Mucosa of rectum (tissue), 2 donors: ENCODE measurements at regions not wholly inside any gene's neighbourhood (a gene's known extent, or its start where the extent isn't known, plus 50 kb on each side); places are given as distances from the start of the nearest gene placed in this dataset.
"Not testable (repeated sequence)": the region's sequence is repeated elsewhere in the genome, so short reads cannot be mapped to it uniquely, and the experiment has no call there.

Experiments
- H3K27ac ChIP-seq, 2 donors: one replicate each; pipeline ENCODE4 v1.7.0; 2013; ENCODE audit warnings: inconsistent platforms in 2 of 2, low read depth in 2 of 2, low read length in 2 of 2
- H3K27me3 ChIP-seq, 2 donors: one replicate each; pipeline ENCODE4 v1.7.0; 2013; ENCODE audit warnings: low read length in 2 of 2; ENCODE audit not compliant: control insufficient read depth in 2 of 2, insufficient read depth in 2 of 2
- H3K36me3 ChIP-seq, 2 donors: one replicate each; pipeline ENCODE4 v1.7.0; 2013; ENCODE audit warnings: low read length in 2 of 2; ENCODE audit not compliant: control insufficient read depth in 2 of 2, insufficient read depth in 2 of 2
- H3K4me1 ChIP-seq, 2 donors: one replicate each; pipeline ENCODE4 v1.7.0; 2013; ENCODE audit warnings: low read length in 2 of 2, mild to moderate bottlenecking in 1 of 2; ENCODE audit not compliant: control insufficient read depth in 2 of 2, insufficient read depth in 2 of 2
- H3K4me3 ChIP-seq, 2 donors: one replicate each; pipeline ENCODE4 v1.7.0; 2013; ENCODE audit warnings: low read length in 2 of 2
- H3K9ac ChIP-seq, 2 donors: one replicate each; pipeline ENCODE4 v1.7.0; 2013; ENCODE audit warnings: low read length in 2 of 2, low read depth in 1 of 2, mild to moderate bottlenecking in 1 of 2
- H3K9me3 ChIP-seq, 2 donors: one replicate each; pipeline ENCODE4 v1.7.0; 2013; ENCODE audit warnings: low read length in 2 of 2; ENCODE audit not compliant: control insufficient read depth in 2 of 2
- donor health status: healthy.
- donor health status: Normal muscosa, but diverticular disease.

- not testable (repeated sequence) for H3K4me3 ChIP-seq, H3K36me3 ChIP-seq, H3K27me3 ChIP-seq, H3K9ac ChIP-seq, H3K4me1 ChIP-seq, H3K27ac ChIP-seq, H3K9me3 ChIP-seq
Observed at GRCh38 chr6:160889148-160889547, 102.4 kb upstream of the MAP3K4 start.

- no peak overlapping the region for H3K9ac ChIP-seq
- no peaks in the 10 kb centered on the region for H3K36me3 ChIP-seq
- no peaks in the 10 kb centered on the region for H3K27me3 ChIP-seq
- H3K27ac ChIP-seq: no peak overlapping the region
- no peaks in the 10 kb centered on the region for H3K4me1 ChIP-seq
- no peak overlapping the region for H3K4me3 ChIP-seq
- no peaks in the 10 kb centered on the region for H3K9me3 ChIP-seq
Observed at GRCh38 chr6:160891690-160892089, 99.9 kb upstream of the MAP3K4 start.

GRCh38 chr6:160895562-160895961 is 96.0 kb upstream of the MAP3K4 start:
- H3K27ac ChIP-seq: no peak overlapping the region
- H3K4me1 ChIP-seq: no peaks in the 10 kb centered on the region
- peaks cover 0 to 3% of the 10 kb centered on the region in 2 donors for H3K27me3 ChIP-seq
- H3K36me3 ChIP-seq: no peaks in the 10 kb centered on the region
- no peak overlapping the region for H3K4me3 ChIP-seq
- H3K9ac ChIP-seq: no peak overlapping the region
- no peaks in the 10 kb centered on the region for H3K9me3 ChIP-seq

GRCh38 chr6:160899671-160900430 is 91.7 kb upstream of the MAP3K4 start:
- Histone ChIP-seq H3K4me3 (no peak overlapping the region), H3K27me3 (peaks cover 0 to 3% of the 10 kb centered on the region in 2 donors), H3K4me1 (no peaks in the 10 kb centered on the region), H3K27ac (no peak overlapping the region), H3K9me3 (no peaks in the 10 kb centered on the region), H3K36me3 (no peaks in the 10 kb centered on the region), H3K9ac (no peak overlapping the region)

GRCh38 chr6:160911949-160912348 is 79.6 kb upstream of the MAP3K4 start:
- Histone ChIP-seq H3K27ac (no peak overlapping the region), H3K4me1 (no peaks in the 10 kb centered on the region), H3K36me3 (no peaks in the 10 kb centered on the region), H3K9me3 (no peaks in the 10 kb centered on the region), H3K9ac (no peak overlapping the region), H3K27me3 (no peaks in the 10 kb centered on the region), H3K4me3 (no peak overlapping the region)

- Histone ChIP-seq H3K9ac (no peak overlapping the region), H3K36me3 (no peaks in the 10 kb centered on the region), H3K4me1 (no peaks in the 10 kb centered on the region), H3K27ac (no peak overlapping the region), H3K4me3 (no peak overlapping the region), H3K27me3 (no peaks in the 10 kb centered on the region), H3K9me3 (no peaks in the 10 kb centered on the region)
Observed at GRCh38 chr6:160912411-160912810, 79.2 kb upstream of the MAP3K4 start.

- H3K4me3 ChIP-seq: no peak overlapping the region
- no peaks in the 10 kb centered on the region for H3K9me3 ChIP-seq
- H3K27ac ChIP-seq: no peak overlapping the region
- H3K4me1 ChIP-seq: peaks cover 0 to 2% of the 10 kb centered on the region in 2 donors
- H3K36me3 ChIP-seq: no peaks in the 10 kb centered on the region
- no peaks in the 10 kb centered on the region for H3K27me3 ChIP-seq
- H3K9ac ChIP-seq: no peak overlapping the region
Observed at GRCh38 chr6:160917572-160917971, 74.0 kb upstream of the MAP3K4 start.

GRCh38 chr6:160919723-160920440 is 71.7 kb upstream of the MAP3K4 start:
- Histone ChIP-seq H3K9me3 (no peaks in the 10 kb centered on the region), H3K27me3 (no peaks in the 10 kb centered on the region), H3K4me1 (peaks cover 0 to 2% of the 10 kb centered on the region in 2 donors), H3K36me3 (no peaks in the 10 kb centered on the region), H3K9ac (no peak overlapping the region), H3K4me3 (no peak overlapping the region), H3K27ac (no peak overlapping the region)

GRCh38 chr6:160921095-160921494 is 70.5 kb upstream of the MAP3K4 start:
- H3K9me3 ChIP-seq: no peaks in the 10 kb centered on the region
- H3K36me3 ChIP-seq: no peaks in the 10 kb centered on the region
- H3K4me1 ChIP-seq: peaks cover 0 to 2% of the 10 kb centered on the region in 2 donors
- no peak overlapping the region for H3K9ac ChIP-seq
- H3K27me3 ChIP-seq: no peaks in the 10 kb centered on the region
- no peak overlapping the region for H3K4me3 ChIP-seq
- no peak overlapping the region for H3K27ac ChIP-seq
